H1 (cell line): ENCODE measurements at regions not wholly inside any gene's neighbourhood (a gene's known extent, or its start where the extent isn't known, plus 50 kb on each side); places are given as distances from the start of the nearest gene placed in this dataset.

Experiments used
- CHD2 ChIP-seq: IDR thresholded peaks from 2 replicates; pipeline ENCODE4 v1.6.1; 2012; ENCODE audit warnings: low read length, improper control_type of control experiment
- EZH2 ChIP-seq: fragments of 200-600 bp; sonication (generic); IDR thresholded peaks from 2 replicates; pipeline ENCODE4 v1.7.1; 2012; ENCODE audit warnings: low read depth, mild to moderate bottlenecking, moderate library complexity, low read length, inconsistent platforms; ENCODE audit not compliant: severe bottlenecking
- KDM5A ChIP-seq: fragments of 200-600 bp; IDR thresholded peaks from 2 replicates; pipeline ENCODE4 v1.7.1; 2012; ENCODE audit warnings: mild to moderate bottlenecking, low read length, inconsistent platforms, mixed read lengths
- POLR2AphosphoS5 ChIP-seq: IDR thresholded peaks from 2 replicates; pipeline ENCODE4 v1.6.1; 2011; ENCODE audit warnings: low read depth, low read length
- SP1 ChIP-seq: IDR thresholded peaks from 2 replicates; pipeline ENCODE4 v1.6.1; 2011; ENCODE audit warnings: low read depth, low read length
- SP2 ChIP-seq: IDR thresholded peaks from 2 replicates; pipeline ENCODE4 v1.6.1; 2012; ENCODE audit warnings: mild to moderate bottlenecking, low read length, inconsistent platforms
- YY1 ChIP-seq: IDR thresholded peaks from 2 replicates; pipeline ENCODE4 v1.6.1; 2011; ENCODE audit warnings: low read depth, mild to moderate bottlenecking, low read length
- TF ChIP-seq, protein P1 (sequence below), 3 experiments: IDR thresholded peaks; 1 replicate in 2 of 3; 2 replicates in 1 of 3; pipeline versions ENCODE4 v1.5.1 to v1.6.1; 2011; ENCODE audit warnings: low read length in 3 of 3, mild to moderate bottlenecking in 3 of 3, inconsistent platforms in 2 of 3, low read depth in 1 of 3, moderate library complexity in 1 of 3; ENCODE audit not compliant: insufficient read depth in 1 of 3; ENCODE audit errors: control extremely low read depth in 1 of 3

DNA sequence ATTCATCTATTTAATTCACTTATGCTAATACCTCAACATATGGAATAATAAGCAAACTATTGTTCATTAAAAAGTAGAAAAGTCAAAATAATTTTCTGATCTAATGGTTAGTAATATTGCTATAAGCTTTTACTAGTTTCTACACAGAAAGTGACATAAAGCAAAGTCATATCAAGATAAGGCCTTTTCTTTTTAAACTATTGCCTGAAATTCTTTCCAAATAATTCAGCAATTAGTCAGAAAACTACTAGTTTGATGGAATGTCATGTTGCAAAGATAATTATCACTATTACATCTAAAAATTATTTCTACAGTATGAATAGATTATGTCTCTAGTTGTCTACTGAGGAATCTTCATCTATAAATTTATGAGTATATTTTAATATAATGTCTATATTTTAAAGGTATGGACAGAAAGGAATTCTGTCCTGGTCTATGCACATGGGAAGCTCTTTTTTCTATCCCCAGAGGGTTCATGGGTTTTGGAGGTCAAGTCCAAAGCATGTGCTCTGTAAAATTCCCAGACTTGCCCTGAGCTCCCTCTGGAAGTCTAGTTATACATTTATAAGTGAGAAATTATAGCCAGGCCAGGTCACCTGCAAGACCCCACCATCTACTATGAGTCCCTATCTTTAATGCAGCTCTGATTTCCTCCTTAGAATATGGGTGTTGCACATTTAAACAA is 84.6 kb upstream of the DPYD start:
- TF ChIP-seq CHD2 (no peak), SP2 (no peak), POLR2AphosphoS5 (no peak), SP1 (no peak), YY1 (no peak), KDM5A (no peak), EZH2 (no peak)
- TF ChIP-seq, protein P1, sequence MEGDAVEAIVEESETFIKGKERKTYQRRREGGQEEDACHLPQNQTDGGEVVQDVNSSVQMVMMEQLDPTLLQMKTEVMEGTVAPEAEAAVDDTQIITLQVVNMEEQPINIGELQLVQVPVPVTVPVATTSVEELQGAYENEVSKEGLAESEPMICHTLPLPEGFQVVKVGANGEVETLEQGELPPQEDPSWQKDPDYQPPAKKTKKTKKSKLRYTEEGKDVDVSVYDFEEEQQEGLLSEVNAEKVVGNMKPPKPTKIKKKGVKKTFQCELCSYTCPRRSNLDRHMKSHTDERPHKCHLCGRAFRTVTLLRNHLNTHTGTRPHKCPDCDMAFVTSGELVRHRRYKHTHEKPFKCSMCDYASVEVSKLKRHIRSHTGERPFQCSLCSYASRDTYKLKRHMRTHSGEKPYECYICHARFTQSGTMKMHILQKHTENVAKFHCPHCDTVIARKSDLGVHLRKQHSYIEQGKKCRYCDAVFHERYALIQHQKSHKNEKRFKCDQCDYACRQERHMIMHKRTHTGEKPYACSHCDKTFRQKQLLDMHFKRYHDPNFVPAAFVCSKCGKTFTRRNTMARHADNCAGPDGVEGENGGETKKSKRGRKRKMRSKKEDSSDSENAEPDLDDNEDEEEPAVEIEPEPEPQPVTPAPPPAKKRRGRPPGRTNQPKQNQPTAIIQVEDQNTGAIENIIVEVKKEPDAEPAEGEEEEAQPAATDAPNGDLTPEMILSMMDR (IDR thresholded peaks at IDR 0.05; ENCODE audit: control extremely low read depth in 1 of 3, insufficient read depth in 1 of 3, low read depth in 1 of 3, low read length in 3 of 3), result no peak
